IMR-90 (cell line): ENCODE measurements at regions not wholly inside any gene's neighbourhood (a gene's known extent, or its start where the extent isn't known, plus 50 kb on each side); places are given as distances from the start of the nearest gene placed in this dataset.
A peak's percentile ranks its signal among the peaks of the same experiment; 100 is the strongest.

Experiments
- ATAC-seq: fragments of 200-7000 bp; cut with Tn5 transposase; 2 replicates; pipeline ENCODE4 v1.9.1; 2020; ENCODE audit warnings: low read depth, mild to moderate bottlenecking, moderate library complexity
- BruUV-seq: library from RNA; stranded (reverse); fragments of 400-500 nt; replicated peaks from 2 replicates; lab custom pipeline; 2021; lab: Mats Ljungman, UMichigan
- CTCF ChIA-PET: fragments of 300-600 bp; formaldehyde crosslinking; extraction: SDS; loops from one replicate; lab custom pipeline; 2021; ENCODE audit warnings: antibody characterized with exemption; lab: Yijun Ruan, JAX
- POLR2A ChIA-PET: fragments of 300-600 bp; sonication (Branson Sonifier 250); formaldehyde crosslinking; loops from one replicate; lab custom pipeline; 2022; ENCODE audit warnings: antibody characterized with exemption; ENCODE audit not compliant: unreplicated experiment; lab: Charles Lee
- DNase-seq: peaks from one replicate; pipeline ENCODE4 v3.0.0; 2013
- H2AFZ ChIP-seq: replicated peaks from 2 replicates; pipeline ENCODE3; 2013; ENCODE audit warnings: low read length, mild to moderate bottlenecking; ENCODE audit not compliant: poor library complexity
- H2AK5ac ChIP-seq: 2 replicates; pipeline ENCODE4 v1.6.1; 2013; ENCODE audit warnings: low read depth, low read length, inconsistent platforms
- H2AK9ac ChIP-seq: replicated peaks from 2 replicates; pipeline ENCODE3; 2013; ENCODE audit warnings: mild to moderate bottlenecking, low read depth, low read length, moderate library complexity; ENCODE audit not compliant: poor library complexity
- H2BK120ac ChIP-seq: 2 replicates; pipeline ENCODE4 v1.6.1; 2013; ENCODE audit warnings: low read depth, low read length, inconsistent platforms
- H2BK15ac ChIP-seq: 3 replicates; pipeline ENCODE4 v1.6.1; 2013; ENCODE audit warnings: low read depth, low read length, inconsistent platforms
- H2BK20ac ChIP-seq: 2 replicates; pipeline ENCODE4 v1.6.1; 2013; ENCODE audit warnings: low read depth, mild to moderate bottlenecking, inconsistent platforms, low read length, moderate library complexity
- H2BK5ac ChIP-seq: 2 replicates; pipeline ENCODE4 v1.6.1; 2013; ENCODE audit warnings: mild to moderate bottlenecking, low read depth, low read length, inconsistent platforms; ENCODE audit not compliant: poor library complexity, severe bottlenecking
- H3K14ac ChIP-seq: replicated peaks from 2 replicates; pipeline ENCODE4 v1.6.1; 2013; ENCODE audit warnings: low read depth, low read length, inconsistent platforms
- H3K18ac ChIP-seq: 2 replicates; pipeline ENCODE4 v1.6.1; 2013; ENCODE audit warnings: low read depth, low read length, control low read depth
- H3K23ac ChIP-seq: 2 replicates; pipeline ENCODE4 v1.6.1; 2013; ENCODE audit warnings: low read depth, low read length, inconsistent platforms
- H3K27ac ChIP-seq: 2 replicates; pipeline ENCODE4 v1.5.1; 2013; ENCODE audit warnings: mild to moderate bottlenecking, control low read depth, low read length; ENCODE audit not compliant: insufficient read depth
- H3K27me3 ChIP-seq: 2 replicates; pipeline ENCODE4 v1.6.1; 2013; ENCODE audit warnings: low read length; ENCODE audit not compliant: control insufficient read depth, insufficient read depth
- H3K36me3 ChIP-seq: 2 replicates; pipeline ENCODE4 v1.6.1; 2013; ENCODE audit warnings: low read length, mixed read lengths; ENCODE audit not compliant: control insufficient read depth, insufficient read depth
- H3K4ac ChIP-seq: 2 replicates; pipeline ENCODE4 v1.6.1; 2013; ENCODE audit warnings: low read depth, low read length, inconsistent platforms
- H3K4me1 ChIP-seq: 2 replicates; pipeline ENCODE4 v1.6.1; 2013; ENCODE audit warnings: low read length, mixed read lengths; ENCODE audit not compliant: control insufficient read depth, insufficient read depth
- H3K4me2 ChIP-seq: 2 replicates; pipeline ENCODE4 v1.6.1; 2013; ENCODE audit warnings: low read depth, mild to moderate bottlenecking, control low read depth, low read length, moderate library complexity
- H3K4me3 ChIP-seq: 2 replicates; pipeline ENCODE4 v1.5.1; 2013; ENCODE audit warnings: low read depth, mild to moderate bottlenecking, control low read depth, low read length, moderate library complexity; ENCODE audit not compliant: insufficient read depth
- H3K56ac ChIP-seq: 2 replicates; pipeline ENCODE4 v1.6.1; 2013; ENCODE audit warnings: low read length, inconsistent platforms; ENCODE audit not compliant: insufficient read depth; ENCODE audit errors: extremely low read depth
- H3K79me1 ChIP-seq, 2 experiments: 2 replicates each; pipeline ENCODE4 v1.6.1; 2013; ENCODE audit warnings: low read length in 2 of 2, inconsistent platforms in 1 of 2, low read depth in 1 of 2
- H3K9ac ChIP-seq: 2 replicates; pipeline ENCODE4 v1.6.1; 2013; ENCODE audit warnings: low read depth, low read length, control low read depth
- H3K9me1 ChIP-seq: 2 replicates; pipeline ENCODE4 v1.6.1; 2013; ENCODE audit warnings: low read length, inconsistent platforms; ENCODE audit not compliant: insufficient read depth
- H3K9me3 ChIP-seq: 2 replicates; pipeline ENCODE4 v1.6.1; 2013; ENCODE audit warnings: low read length; ENCODE audit not compliant: control insufficient read depth, insufficient read depth
- H4K20me1 ChIP-seq: 2 replicates; pipeline ENCODE4 v1.6.1; 2013; ENCODE audit warnings: low read length, inconsistent platforms; ENCODE audit not compliant: insufficient read depth
- H4K5ac ChIP-seq: 2 replicates; pipeline ENCODE4 v1.6.1; 2013; ENCODE audit warnings: mild to moderate bottlenecking, low read depth, low read length, control low read depth
- H4K8ac ChIP-seq, 2 experiments: 2 replicates each; pipeline ENCODE4 v1.6.1; 2013; ENCODE audit warnings: low read depth in 2 of 2, low read length in 2 of 2, control low read depth in 1 of 2, inconsistent platforms in 1 of 2
- H4K91ac ChIP-seq: 2 replicates; pipeline ENCODE4 v1.6.1; 2013; ENCODE audit warnings: low read depth, low read length, inconsistent platforms; ENCODE audit not compliant: insufficient read depth
- BHLHE40 ChIP-seq: fragments of 150-350 bp; IDR thresholded peaks from 2 replicates; pipeline ENCODE4 v1.6.1; 2016; ENCODE audit warnings: mild to moderate bottlenecking, low read depth, low read length
- CHD1 ChIP-seq: IDR thresholded peaks from 2 replicates; pipeline ENCODE4 v1.6.1; 2012; ENCODE audit warnings: low read depth, low read length, improper control_type of control experiment
- CTCF ChIP-seq: conservative IDR thresholded peaks from 2 replicates; pipeline ENCODE4 v1.5.1; 2012; ENCODE audit warnings: mild to moderate bottlenecking, low read depth, low read length, improper control_type of control experiment
- ELK1 ChIP-seq: fragments of 150-350 bp; IDR thresholded peaks from 2 replicates; pipeline ENCODE4 v1.6.1; 2016; ENCODE audit warnings: low read depth, mild to moderate bottlenecking, low read length, moderate library complexity, borderline replicate concordance
- FOS ChIP-seq: fragments of 150-350 bp; IDR thresholded peaks from 2 replicates; pipeline ENCODE4 v1.6.1; 2016; ENCODE audit warnings: low read depth, low read length
- MAFK ChIP-seq: IDR thresholded peaks from 2 replicates; pipeline ENCODE4 v1.6.1; 2012; ENCODE audit warnings: low read depth, low read length, improper control_type of control experiment
- MXI1 ChIP-seq: IDR thresholded peaks from 2 replicates; pipeline ENCODE4 v1.6.1; 2012; ENCODE audit warnings: low read depth, mild to moderate bottlenecking, low read length, moderate library complexity, borderline replicate concordance
- NFE2L2 ChIP-seq: fragments of 150-350 bp; IDR thresholded peaks from 2 replicates; pipeline ENCODE4 v1.6.1; 2016; ENCODE audit warnings: low read depth, mild to moderate bottlenecking, low read length
- POLR2A ChIP-seq: IDR thresholded peaks from 2 replicates; pipeline ENCODE4 v1.6.1; 2012; ENCODE audit warnings: mild to moderate bottlenecking, low read depth, low read length
- RCOR1 ChIP-seq: IDR thresholded peaks from 2 replicates; pipeline ENCODE4 v1.6.1; 2012; ENCODE audit warnings: mild to moderate bottlenecking, low read length, improper control_type of control experiment; ENCODE audit not compliant: insufficient replicate concordance
- RFX5 ChIP-seq: IDR thresholded peaks from 2 replicates; pipeline ENCODE4 v1.8.0; 2012; ENCODE audit warnings: low read depth, mild to moderate bottlenecking, low read length, moderate library complexity
- SMC3 ChIP-seq: fragments of 150-350 bp; IDR thresholded peaks from 2 replicates; pipeline ENCODE4 v1.6.1; 2016; ENCODE audit warnings: low read depth, mild to moderate bottlenecking, antibody characterized with exemption, low read length, moderate library complexity
- WGBS, 2 experiments: methylation state at CpG; one replicate each; pipeline versions ENCODE4 v1.1.5 to v1.1.7; 2013; ENCODE audit warnings: missing lambda C conversion rate in 2 of 2; ENCODE audit not compliant: insufficient read length in 1 of 2; ENCODE audit errors: extremely low coverage in 2 of 2; 5-methylcytosine and 5-hydroxymethylcytosine counted together
- dilution Hi-C: fragments of 300-500 bp; cut with HindIII; formaldehyde crosslinking; loops from one replicate; pipeline ENCODE4 v1.14.3; 2018; ENCODE audit warnings: low sequenced_read_pairs; ENCODE audit not compliant: unreplicated experiment
- in situ Hi-C: fragments of 300-500 bp; cut with MboI; formaldehyde crosslinking; loops from 3 replicates; pipeline ENCODE4 v1.14.3; 2019; ENCODE audit warnings: low sequenced_read_pairs, inconsistent platforms, mixed read lengths
- intact Hi-C: fragments of 100-400 bp; cut with micrococcal nuclease; formaldehyde crosslinking; loops from 2 replicates; pipeline ENCODE4 v1.10.0; 2022

- Histone ChIP-seq H3K4me3 (no peak overlapping the region), H2BK5ac (peak overlapping the region; percentile 49), H3K4ac (peak overlapping the region; percentile 56; the same call in 1 of the 2 replicates), H3K4me2 (no peak overlapping the region), H2AK5ac (peak overlapping the region; percentile 82; the same call in 1 of the 2 replicates), H3K4me1 (peaks cover 21% of the 10 kb centered on the region), H3K14ac (peak overlapping the region; percentile 67), H3K56ac (no peak overlapping the region), H3K27ac (no peak overlapping the region), H2BK120ac (peak overlapping the region; percentile 36; the same call in 1 of the 2 replicates), H4K5ac (no peak overlapping the region; the same call in 1 of the 2 replicates), H4K20me1 (no peaks in the 10 kb centered on the region; the same call in 1 of the 2 replicates), H2AK9ac (no peak overlapping the region), H3K9me3 (no peaks in the 10 kb centered on the region), H3K18ac (no peak overlapping the region; the same call in 1 of the 2 replicates), H3K27me3 (no peaks in the 10 kb centered on the region), H3K79me1 (peaks cover 24 to 50% of the 10 kb centered on the region in 2 experiments), H3K36me3 (peaks cover 4% of the 10 kb centered on the region; the same call in 1 of the 2 replicates), H4K91ac (peak overlapping the region; percentile 65), H4K8ac (peak overlapping the region in 1 of 2 experiments; percentile 71; a peak in 3 of 4 replicates), H3K9ac (no peak overlapping the region), H2AFZ (no peak overlapping the region), H3K23ac (peak overlapping the region; percentile 36; the same call in 1 of the 2 replicates), H3K9me1 (peaks cover 10% of the 10 kb centered on the region), H2BK15ac (peak overlapping the region; percentile 56; the same call in 1 of the 3 replicates), H2BK20ac (0 out of 2 replicates have a peak overlapping the region, but pooled peaks have one; percentile 53)
- intact Hi-C loops, result loop anchor here (5.0 kb wide), 1 partner anchor 74 kb away; no protein-coding TSS in a partner anchor
- dilution Hi-C loops, result no loop called here
- in situ Hi-C loops, result no loop called here
- CTCF ChIA-PET, result interaction anchor here (1.0 kb wide), 1 partner anchor 44 kb away, joined by 4 read pairs; no protein-coding TSS in a partner anchor
- no peak for TF ChIP-seq MXI1
- TF ChIP-seq BHLHE40, result no peak
- no peak for TF ChIP-seq CTCF
- TF ChIP-seq RCOR1, result no peak
- TF ChIP-seq POLR2A, result no peak
- TF ChIP-seq FOS, result no peak
- no peak for TF ChIP-seq RFX5
- no peak for TF ChIP-seq MAFK
- no peak for TF ChIP-seq CHD1
- TF ChIP-seq NFE2L2, result no peak
- no peak for TF ChIP-seq ELK1
- TF ChIP-seq SMC3, result no peak
- no TSS peak for BruUV-seq
- WGBS, 2 experiments, result no CpG with 5 or more reads among the region's 5 CpGs
- DNase-seq (no peak), ATAC-seq (no peak)
- POLR2A ChIA-PET, result no interaction called here
These were observed 229.3 kb upstream of the KLF14 start for GRCh38 chr7:130963339-130963738.
